ELF-1 (cell line): ENCODE measurements at regions not wholly inside any gene's neighbourhood (a gene's known extent, or its start where the extent isn't known, plus 50 kb on each side); places are given as distances from the start of the nearest gene placed in this dataset.
A peak's percentile ranks its signal among the peaks of the same experiment; 100 is the strongest.
"Not testable (repeated sequence)": the region's sequence is repeated elsewhere in the genome, so short reads cannot be mapped to it uniquely, and the experiment has no call there.

Experiments
- DNase-seq: peaks from one replicate; pipeline ENCODE4 v3.0.0-alpha.2; 2016; ENCODE audit warnings: low read depth, low spot score

DNA sequence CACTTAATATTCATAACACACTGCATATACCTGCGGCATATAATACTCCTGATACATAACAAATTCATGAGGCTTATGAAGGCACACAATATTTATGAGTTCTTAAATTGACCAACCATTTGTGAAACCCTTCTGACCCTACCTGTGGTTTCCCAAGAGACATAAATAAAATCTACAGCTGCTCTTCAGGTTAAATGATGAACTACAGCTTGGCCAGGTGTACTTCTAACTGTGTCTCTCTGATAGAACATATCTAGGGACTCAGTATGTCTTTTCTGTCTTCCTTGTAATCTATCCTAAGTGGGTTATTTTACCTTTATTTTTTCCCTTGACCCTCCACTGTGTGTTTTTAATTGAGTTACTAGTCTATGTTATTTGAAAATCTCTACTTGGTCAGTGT is 189.9 kb upstream of the UFM1 start:
- DNase-seq: no peak

- no peak for DNase-seq
These were observed 202.6 kb upstream of the UFM1 start for GRCh38 chr13:38147050-38147449.

- no peak for DNase-seq
These were observed 207.9 kb upstream of the UFM1 start for GRCh38 chr13:38141792-38142191.

DNA sequence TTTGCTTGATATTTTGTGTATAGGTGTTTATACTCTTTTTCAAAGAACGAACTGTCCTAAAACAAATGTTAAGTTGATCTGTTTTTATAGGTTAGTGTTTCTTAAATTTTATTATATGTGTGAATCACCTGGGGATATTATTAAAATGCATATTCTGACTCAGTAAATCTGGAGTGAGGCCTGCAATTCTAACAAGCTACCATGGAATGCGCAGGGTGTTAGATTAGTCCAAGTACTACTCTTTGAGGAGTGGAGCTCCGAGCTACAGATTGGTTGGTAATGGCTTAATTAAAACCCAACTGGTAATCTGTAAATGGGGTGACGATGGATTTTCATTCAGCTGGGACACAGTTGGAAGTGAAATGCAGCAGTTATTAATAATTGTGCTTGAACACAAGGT is 214.1 kb upstream of the UFM1 start:
- DNase-seq: no peak

DNA sequence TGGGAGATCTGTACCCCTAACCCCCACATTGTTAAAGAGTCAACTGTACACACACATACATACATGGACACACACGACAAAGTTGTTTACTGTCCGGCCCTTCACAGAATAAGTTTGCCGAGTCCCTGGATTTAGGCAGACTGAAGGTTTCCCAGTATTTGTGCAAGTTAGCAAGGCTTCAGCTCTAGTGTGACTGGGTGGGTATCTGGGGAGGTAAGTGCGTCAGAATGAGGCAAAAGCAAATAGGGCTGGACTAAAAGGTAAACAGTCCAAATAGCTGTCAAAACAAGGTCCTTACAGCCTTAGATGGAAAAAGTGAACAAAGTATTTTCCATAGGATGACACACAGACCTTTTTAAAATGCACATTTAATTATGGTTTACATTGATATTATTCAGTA is 228.4 kb upstream of the UFM1 start:
- no peak for DNase-seq

- DNase-seq: no peak
These were observed 234.3 kb upstream of the TRPC4 start for GRCh38 chr13:38103851-38104250.

DNA sequence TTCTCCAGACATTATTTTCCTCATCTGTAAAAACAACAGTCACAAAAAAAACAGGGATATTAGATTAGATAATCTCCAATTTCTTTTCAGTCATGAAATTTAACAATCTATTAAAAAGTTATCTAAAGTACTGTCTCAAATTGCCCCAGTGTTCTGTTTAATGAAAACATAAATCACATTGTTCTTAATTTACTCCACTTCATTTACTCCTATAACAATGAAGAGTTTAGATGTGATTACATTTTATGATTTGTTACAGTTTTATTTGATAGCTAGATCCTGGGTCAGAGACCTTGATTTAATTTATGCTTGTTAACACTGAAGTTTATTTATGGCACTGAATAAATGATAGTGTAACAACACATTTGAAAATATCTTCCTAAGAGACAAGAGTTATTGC is 230.2 kb upstream of the TRPC4 start:
- no peak for DNase-seq

DNA sequence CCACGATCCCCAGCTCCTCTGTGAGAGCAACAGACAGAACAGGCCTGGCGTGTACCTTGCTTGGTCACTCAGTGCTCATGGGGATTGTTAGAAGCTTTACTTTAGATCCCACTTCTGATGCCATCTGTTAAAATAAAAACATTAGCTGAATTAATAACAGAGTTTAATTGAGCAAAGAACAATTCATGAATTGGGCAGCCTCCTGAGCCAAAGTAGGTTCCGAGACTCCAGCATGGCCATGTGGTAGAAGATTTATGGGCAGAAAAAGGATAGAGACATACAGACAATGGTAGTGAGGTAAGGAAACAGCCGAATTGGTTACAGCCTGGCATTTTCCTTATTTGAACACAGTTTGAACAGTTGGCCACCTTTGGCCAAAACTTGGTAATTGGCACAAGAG is 223.9 kb upstream of the TRPC4 start:
- no peak for DNase-seq

- peak; percentile 4 for DNase-seq
These were observed 221.3 kb upstream of the TRPC4 start for GRCh38 chr13:38090913-38091312.

DNA sequence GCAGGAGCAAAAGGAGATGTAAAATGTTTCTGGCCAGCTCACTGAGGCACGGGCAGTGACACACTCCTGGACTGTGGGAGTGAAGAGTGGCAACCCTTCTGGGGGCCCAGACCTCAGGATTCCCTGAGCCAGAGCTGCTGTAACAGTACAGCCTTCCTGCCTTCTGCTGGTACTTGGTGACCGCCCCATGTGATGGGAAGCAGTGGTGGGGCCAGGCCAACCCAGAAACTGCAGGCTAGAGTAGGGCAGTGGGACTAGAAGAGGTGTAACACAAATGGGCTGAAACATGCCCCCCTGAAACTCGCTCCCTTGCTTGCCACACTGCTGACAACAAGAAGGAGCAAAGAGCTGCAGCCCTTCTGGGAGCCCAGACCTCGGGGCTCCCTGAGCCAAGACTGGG is 217.1 kb upstream of the TRPC4 start:
- no peak for DNase-seq

- DNase-seq: no peak
These were observed 216.4 kb upstream of the TRPC4 start for GRCh38 chr13:38086013-38086412.

DNA sequence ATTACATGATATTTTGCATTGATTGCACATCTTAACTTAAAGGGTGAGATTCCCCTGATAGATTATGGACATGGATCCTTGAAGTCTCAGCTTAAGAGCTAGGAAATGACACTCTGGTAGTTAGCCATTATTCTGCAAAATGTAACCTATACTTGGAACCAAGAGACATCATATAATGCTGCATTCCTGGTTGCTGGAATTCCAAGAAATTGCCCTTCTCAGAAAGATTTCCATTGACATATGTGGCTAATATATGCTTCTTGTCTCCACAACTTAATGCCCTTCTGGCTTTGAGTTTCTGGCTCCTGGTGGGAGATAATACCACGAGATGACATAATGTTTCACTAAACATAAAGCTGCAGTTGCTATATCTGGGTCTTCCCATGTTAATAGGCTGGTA is 204.4 kb upstream of the TRPC4 start:
- DNase-seq: no peak

GRCh38 chr13:38072696-38073095 is 203.1 kb upstream of the TRPC4 start:
- DNase-seq: no peak

DNA sequence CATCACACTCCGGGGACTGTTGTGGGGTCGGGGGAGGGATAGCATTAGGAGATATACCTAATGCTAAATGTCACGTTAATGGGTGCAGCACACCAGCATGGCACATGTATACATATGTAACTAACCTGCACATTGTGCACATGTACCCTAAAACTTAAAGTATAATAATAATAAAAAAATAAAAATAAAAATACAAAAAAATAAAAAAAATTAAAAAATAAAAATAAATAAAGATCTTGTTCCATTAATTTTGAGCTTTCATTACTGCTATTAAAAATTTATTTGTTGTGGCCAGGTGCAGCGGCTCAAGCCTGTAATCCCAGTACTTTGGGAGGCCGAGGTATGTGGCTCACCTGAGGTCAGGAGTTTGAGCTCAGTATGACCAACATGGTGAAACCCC is 201.8 kb upstream of the TRPC4 start:
- DNase-seq: not testable (repeated sequence)

- no peak for DNase-seq
These were observed 184.3 kb upstream of the TRPC4 start for GRCh38 chr13:38053896-38054295.

DNA sequence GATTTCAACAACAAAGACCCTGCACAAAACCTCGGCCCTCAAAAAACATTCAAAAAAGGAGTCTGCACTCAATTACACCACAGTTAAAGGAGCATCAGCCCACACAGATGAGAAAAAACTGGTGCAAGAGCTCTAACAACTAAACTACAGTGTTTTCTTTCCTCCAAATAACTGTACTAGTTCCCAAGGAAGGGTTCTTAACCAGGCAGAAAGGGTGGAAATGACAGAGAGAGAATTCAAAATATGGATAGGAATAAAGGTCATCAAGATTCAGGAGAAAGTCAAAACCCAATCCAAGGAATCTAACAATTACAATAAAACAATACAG is 176.4 kb upstream of the TRPC4 start:
- no peak for DNase-seq

DNA sequence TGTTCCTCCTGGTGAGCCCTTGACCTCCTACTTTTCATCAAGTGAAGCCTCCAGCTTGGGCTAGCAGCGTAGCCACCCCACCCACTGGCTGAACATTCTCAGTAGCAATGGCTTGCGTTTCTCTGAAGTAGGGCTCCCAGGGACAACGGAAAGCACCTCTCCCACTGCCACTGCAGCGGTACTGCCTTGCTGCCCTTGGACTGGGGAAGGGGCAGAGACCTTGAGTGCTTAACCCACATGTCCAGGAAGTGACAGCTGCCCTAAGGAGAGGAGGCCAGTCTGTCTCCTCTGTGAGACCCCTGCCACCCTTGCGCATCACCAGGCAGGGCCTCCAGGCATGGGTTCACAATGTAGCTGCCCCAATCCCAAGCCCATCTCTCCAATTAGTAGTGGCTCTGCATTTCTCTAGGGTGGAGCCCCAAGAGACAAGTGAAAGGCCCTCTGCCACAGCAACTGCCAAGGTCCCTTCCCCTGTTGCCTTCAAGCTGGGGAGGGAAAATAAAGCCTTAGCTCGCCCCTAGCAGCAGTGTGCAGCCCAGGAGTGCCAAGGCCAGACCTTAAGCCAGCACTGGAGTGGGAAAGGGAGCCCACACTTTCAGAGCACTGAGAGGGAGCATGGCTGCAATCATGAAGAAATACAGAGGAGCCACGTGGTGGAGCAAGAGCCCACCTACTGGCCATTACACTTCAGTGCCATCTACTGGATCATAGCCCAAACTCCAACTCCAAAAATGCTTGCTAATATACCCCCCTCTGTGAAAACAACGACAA is 175.9 kb upstream of the TRPC4 start:
- peak; percentile 53 for DNase-seq

- DNase-seq: no peak
These were observed 174.5 kb upstream of the TRPC4 start for GRCh38 chr13:38044067-38044466.

DNA sequence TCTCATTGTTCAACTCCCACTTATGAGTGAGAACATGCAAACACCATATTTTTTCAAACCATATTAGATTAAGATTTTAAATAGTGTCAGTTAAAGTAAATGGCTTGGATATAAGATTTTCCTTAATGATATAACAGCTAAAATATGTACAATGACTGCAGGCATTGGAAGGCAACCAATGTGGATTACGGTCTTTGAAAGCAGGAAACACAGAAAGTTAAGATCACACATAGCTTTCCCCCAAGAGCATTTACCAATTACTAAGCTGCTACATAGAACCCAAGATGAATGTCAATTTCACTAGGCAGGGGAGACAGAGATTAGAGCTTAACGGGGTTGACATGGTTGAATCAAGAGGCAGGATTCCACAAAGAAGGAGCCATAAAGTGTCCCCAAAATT is 173.2 kb upstream of the TRPC4 start:
- DNase-seq: no peak

- DNase-seq: no peak
These were observed 154.9 kb upstream of the TRPC4 start for GRCh38 chr13:38024431-38024830.

DNA sequence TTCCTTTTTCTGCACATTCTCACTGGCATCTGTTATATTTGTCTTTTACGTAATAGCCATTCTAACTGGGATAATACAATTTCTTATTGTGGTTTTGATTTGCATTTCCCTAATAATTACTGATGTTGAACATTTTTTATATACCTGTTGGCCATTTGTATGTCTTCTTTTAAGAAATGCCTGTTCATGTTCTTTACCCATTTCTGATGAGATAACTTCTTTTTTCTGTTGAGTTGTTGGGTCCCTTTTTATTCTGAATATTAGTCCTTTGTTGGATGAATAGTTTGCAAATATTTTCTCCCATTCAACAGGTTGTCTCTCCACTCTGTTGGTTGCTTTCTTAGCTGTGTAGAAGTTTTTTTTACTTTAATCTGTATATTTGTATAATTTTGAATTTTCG is 147.7 kb upstream of the TRPC4 start:
- no peak for DNase-seq

- no peak for DNase-seq
These were observed 144.1 kb upstream of the TRPC4 start for GRCh38 chr13:38013676-38014075.

- no peak for DNase-seq
These were observed 142.5 kb upstream of the TRPC4 start for GRCh38 chr13:38012096-38012495.

- no peak for DNase-seq
These were observed 139.1 kb upstream of the TRPC4 start for GRCh38 chr13:38008636-38009035.
